HCT116 (cell line): ENCODE measurements at regions not wholly inside any gene's neighbourhood (a gene's known extent, or its start where the extent isn't known, plus 50 kb on each side); places are given as distances from the start of the nearest gene placed in this dataset.

Experiments
- CEBPB ChIP-seq: IDR thresholded peaks from 2 replicates; pipeline ENCODE4 v1.6.1; 2012; ENCODE audit warnings: low read depth
- CTCF ChIP-seq, 3 experiments: fragments of 200-600 bp in 1 of 3; sonication (generic) in 1 of 3; IDR thresholded peaks in 2 of 3; conservative IDR thresholded peaks in 1 of 3; 2 replicates each; pipeline ENCODE4 v1.5.1; 2012 to 2017; ENCODE audit warnings: low read depth in 2 of 3, low read length in 2 of 3, antibody characterized with exemption in 1 of 3, borderline replicate concordance in 1 of 3, control low read depth in 1 of 3, mild to moderate bottlenecking in 1 of 3, mixed read lengths in 1 of 3, mixed run types in 1 of 3, moderate library complexity in 1 of 3; ENCODE audit not compliant: insufficient read depth in 1 of 3
- EZH2 ChIP-seq: fragments of 200-600 bp; sonication (generic); IDR thresholded peaks from 2 replicates; pipeline ENCODE4 v1.6.1; 2017; ENCODE audit warnings: antibody characterized with exemption, mixed run types
- POLR2A ChIP-seq: IDR thresholded peaks from 2 replicates; pipeline ENCODE4 v1.7.0; 2011; ENCODE audit warnings: borderline replicate concordance; ENCODE audit not compliant: insufficient read depth, insufficient read length; ENCODE audit errors: extremely low read depth
- POLR2AphosphoS5 ChIP-seq: IDR thresholded peaks from 2 replicates; pipeline ENCODE4 v1.6.1; 2011; ENCODE audit warnings: mild to moderate bottlenecking, low read depth, low read length, moderate library complexity
- RAD21 ChIP-seq: IDR thresholded peaks from 2 replicates; pipeline ENCODE4 v1.6.1; 2012; ENCODE audit warnings: low read depth, mild to moderate bottlenecking
- TCF7L2 ChIP-seq: IDR thresholded peaks from 2 replicates; pipeline ENCODE4 v1.7.0; 2011; ENCODE audit warnings: borderline replicate concordance, inconsistent platforms; ENCODE audit not compliant: insufficient read depth, insufficient read length; ENCODE audit errors: extremely low read depth
- YY1 ChIP-seq: IDR thresholded peaks from 2 replicates; pipeline ENCODE4 v1.6.1; 2011; ENCODE audit warnings: low read length, low read depth, moderate library complexity, mild to moderate bottlenecking; ENCODE audit not compliant: insufficient replicate concordance; ENCODE audit errors: extremely low read depth
- ZNF274 ChIP-seq: fragments of 200-500 bp; sonication (Bioruptor generic); IDR thresholded peaks from 2 replicates; pipeline ENCODE4 v1.6.1; 2014; ENCODE audit warnings: mild to moderate bottlenecking, low read depth, low read length, inconsistent platforms

GRCh38 chr2:18402831-18403230 is 157.6 kb downstream of the RDH14 start:
- TF ChIP-seq CTCF (IDR thresholded peaks at IDR 0.05 in 2 of 3, conservative IDR thresholded peaks at IDR 0.05 in 1 of 3; ENCODE audit: borderline replicate concordance in 1 of 3, insufficient read depth in 1 of 3, low read depth in 2 of 3, low read length in 2 of 3): no peak
- TF ChIP-seq POLR2A: no peak
- TF ChIP-seq POLR2AphosphoS5: no peak
- no peak for TF ChIP-seq ZNF274
- no peak for TF ChIP-seq YY1
- no peak for TF ChIP-seq RAD21
- TF ChIP-seq EZH2: no peak
- no peak for TF ChIP-seq TCF7L2
- no peak for TF ChIP-seq CEBPB
